Fibroblast of the conjunctiva (primary cell): ENCODE measurements at regions not wholly inside any gene's neighbourhood (a gene's known extent, or its start where the extent isn't known, plus 50 kb on each side); places are given as distances from the start of the nearest gene placed in this dataset.

ENCODE experiments used
- DNase-seq: peaks from one replicate; pipeline ENCODE4 v3.0.0-alpha.2; 2010; ENCODE audit warnings: low read depth

GRCh38 chr2:234768608-234769196 is 183.1 kb upstream of the SH3BP4 start:
- no peak for DNase-seq

DNA sequence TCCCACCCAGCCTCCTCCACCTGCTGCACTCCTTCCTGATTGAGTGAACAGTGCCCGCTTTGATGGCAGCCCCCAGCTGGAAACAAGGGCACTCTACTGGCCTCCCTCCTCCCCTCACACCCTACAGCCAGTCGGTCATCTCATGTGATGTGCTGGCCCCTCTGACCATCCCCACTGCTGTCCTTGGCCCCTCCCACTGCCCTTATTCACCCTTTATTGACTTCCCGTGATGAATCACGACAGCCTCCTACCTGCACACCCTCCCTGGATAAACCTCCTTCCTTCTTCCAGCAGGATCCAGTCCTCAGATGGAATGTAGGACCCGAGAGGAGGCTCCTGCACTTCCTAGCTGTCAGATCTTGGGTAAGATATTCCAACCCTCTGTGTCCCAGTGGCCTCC is 186.5 kb upstream of the SH3BP4 start:
- DNase-seq = no peak

GRCh38 chr2:234764372-234764771 is 187.4 kb upstream of the SH3BP4 start:
- no peak for DNase-seq

- DNase-seq = no peak
These were observed 188.6 kb upstream of the SH3BP4 start for GRCh38 chr2:234763002-234763873.

- DNase-seq = no peak
These were observed 189.9 kb upstream of the SH3BP4 start for GRCh38 chr2:234761910-234762309.

DNA sequence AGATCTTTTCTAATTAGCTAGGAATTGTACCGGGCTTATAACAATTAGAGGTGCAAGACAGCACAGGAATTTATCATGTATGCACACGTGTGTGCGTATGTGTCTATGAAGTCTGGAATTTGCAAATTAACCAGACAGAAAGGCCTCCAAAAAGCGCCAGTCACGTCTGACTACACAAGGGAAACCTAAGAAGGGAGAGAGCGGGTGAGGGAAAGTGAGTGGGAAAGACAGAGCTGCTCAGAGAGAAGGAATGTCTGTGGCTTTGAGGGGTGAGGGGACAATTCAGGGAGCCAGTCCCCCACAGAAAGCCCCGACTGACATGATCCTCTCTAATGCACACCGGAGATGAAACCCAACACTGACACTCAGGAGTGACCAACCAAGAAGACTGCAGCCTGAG is 197.7 kb upstream of the SH3BP4 start:
- no peak for DNase-seq

- no peak for DNase-seq
These were observed 198.1 kb upstream of the SH3BP4 start for GRCh38 chr2:234753701-234754100.

DNA sequence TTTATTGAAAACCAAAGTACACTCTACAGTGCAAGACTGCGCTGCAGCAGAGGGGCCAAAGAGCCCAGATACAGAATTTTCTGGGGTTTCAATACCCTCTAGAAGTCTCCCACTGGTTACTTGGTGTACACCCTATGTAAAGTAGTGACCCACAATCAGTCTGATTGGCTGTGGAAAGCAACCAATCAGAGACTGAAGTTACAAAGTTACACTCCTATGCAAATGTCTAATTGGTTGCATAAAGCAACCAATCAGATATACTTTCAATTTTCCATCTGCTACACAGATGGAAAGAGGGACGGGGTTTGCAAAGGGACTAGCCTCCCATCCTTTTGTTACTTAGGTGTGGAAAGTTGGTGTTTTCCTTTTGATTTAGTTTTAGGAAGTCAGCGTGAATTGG is 198.9 kb upstream of the SH3BP4 start:
- no peak for DNase-seq

DNA sequence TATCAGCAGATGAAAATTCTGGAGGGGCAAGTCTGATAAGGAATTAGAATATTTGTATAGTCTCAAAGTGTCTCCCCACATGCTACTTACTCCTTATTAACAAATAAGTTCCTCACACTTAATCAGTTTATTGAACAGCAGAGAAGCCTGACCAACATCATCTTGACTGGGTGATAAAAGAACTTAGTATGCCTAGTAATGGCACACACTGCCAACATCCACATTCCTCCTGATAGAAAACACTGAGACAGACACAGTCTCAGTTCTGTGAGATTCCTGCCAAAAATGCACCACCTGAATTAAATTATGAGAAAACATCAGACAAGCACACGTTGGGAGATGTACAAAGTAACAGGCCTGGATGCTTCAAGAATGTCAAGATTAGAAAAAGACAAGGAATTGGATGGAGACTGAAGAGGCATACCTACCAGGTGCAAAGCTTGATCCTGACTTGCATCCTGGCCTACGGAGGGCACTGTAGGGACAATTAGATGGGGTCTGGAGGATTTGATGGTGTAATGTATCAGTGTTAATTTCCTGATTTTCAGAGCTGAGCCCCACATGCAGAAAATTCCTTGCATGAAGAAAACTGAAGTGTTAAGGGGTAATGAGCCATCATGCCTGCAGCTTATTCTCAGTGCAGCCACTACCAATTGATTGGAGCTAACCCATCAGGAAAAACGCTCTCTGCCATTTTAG is 200.4 kb upstream of the SH3BP4 start:
- DNase-seq = no peak

DNA sequence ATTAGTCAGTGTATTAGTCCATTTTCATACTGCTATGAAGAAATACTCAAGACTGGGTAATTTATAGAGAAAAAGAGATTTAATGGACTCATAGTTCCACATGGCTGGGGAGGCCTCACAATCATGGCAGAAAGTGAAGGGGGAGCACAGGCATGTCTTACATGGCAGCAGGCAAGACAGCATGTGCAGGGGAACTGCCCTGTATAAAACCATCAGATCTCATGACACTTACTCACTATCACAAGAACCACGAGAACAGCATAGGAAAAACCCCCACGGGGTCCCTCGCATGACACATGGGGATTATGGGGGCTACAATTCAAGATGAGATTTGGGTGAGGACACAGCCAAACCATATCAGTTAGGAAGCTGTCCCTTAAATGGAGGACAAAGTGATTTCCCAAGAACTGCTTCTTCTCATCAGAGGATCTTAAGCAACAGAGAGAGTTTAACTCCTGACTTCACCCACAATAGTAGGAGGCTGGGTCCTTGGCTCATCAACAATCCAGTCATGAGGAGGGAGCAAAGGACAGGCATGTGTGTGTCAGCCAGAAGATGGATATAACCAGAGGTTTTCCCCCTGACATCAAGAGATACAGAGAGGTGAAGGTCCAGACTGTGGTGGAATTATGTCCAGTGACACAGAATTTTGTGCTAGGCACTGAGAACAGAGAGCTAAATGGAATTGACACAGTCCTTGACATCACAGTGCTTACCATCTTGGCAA is 203.8 kb upstream of the SH3BP4 start:
- DNase-seq = no peak

- peak; percentile 9 for DNase-seq
These were observed 204.8 kb upstream of the SH3BP4 start for GRCh38 chr2:234747032-234747431.

DNA sequence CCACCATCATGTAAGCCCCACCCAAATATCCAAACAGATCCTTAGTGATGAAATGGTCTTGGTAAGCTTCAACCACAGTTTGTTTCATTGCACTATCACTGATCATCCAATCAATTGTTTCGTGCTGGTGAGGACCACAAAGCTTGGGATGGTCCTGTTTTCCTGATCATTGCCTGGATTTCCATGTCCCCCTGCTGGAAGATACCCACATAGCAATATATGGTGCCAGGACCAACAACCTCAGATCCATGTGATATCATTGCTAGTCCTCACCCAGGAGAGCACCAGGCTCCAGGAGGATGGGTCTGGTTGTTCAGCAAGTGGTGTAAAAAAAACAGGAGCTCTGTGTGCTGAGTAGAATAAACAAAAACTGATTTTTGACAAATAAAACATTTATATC is 206.5 kb upstream of the SH3BP4 start:
- DNase-seq = no peak

GRCh38 chr2:234741976-234742375 is 209.8 kb upstream of the SH3BP4 start:
- DNase-seq = no peak

- DNase-seq = no peak
These were observed 212.8 kb upstream of the SH3BP4 start for GRCh38 chr2:234739061-234739460.

GRCh38 chr2:234735829-234736228 is 216.0 kb upstream of the SH3BP4 start:
- DNase-seq = no peak

- no peak for DNase-seq
These were observed 217.8 kb upstream of the SH3BP4 start for GRCh38 chr2:234733795-234734600.

DNA sequence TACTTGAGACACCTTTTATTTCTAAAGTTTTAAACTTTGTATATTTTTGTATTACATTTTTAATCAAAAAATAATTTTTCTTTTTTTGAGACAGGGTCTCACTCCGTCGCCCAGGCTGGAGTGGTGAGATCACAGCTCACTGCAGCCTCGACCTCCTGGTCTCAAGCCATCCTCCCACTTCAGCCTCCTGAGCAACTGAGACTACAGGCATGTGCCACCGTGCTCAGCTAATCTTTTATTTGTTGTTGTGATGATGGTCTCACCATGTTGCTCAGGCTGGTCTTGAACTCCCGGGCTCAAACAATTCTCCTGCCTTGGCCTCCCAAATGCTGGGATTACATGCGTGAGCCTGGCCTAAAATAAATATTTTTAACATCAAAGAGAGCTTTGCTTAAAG is 218.7 kb upstream of the SH3BP4 start:
- DNase-seq = no peak

DNA sequence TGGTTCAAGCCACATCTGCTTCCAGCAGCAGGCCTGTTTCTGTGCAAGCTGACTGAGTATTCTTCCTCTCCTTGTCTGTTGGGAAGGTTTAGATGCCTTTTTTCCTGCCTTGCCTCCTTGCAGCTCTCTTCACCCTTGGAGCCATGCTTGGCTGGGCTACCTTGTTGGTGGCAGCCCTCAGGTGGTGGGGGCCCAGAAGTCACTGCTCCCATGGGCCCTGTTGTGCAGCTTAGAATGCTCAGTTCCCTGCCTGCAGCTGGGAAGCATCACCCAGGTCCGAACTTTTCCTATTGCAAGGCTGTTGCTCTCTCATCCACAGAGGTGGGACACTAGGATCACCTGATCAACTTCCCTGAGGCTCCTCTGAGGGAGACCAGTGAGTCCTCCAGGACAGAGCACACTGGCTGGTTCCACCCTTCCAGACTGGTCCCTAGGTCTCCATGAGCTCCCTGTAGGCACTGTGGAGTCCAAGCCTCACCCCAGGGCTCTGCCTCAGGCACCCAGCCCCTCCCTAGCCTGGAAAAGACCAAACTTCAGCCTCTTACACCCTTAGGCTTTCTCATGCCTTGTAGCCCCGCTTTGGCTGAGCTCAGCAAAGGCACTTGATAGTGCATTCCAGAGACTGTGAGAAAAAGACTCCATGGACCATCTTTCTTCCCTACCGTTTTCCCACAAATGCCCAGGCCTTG is 219.3 kb upstream of the SH3BP4 start:
- no peak for DNase-seq

DNA sequence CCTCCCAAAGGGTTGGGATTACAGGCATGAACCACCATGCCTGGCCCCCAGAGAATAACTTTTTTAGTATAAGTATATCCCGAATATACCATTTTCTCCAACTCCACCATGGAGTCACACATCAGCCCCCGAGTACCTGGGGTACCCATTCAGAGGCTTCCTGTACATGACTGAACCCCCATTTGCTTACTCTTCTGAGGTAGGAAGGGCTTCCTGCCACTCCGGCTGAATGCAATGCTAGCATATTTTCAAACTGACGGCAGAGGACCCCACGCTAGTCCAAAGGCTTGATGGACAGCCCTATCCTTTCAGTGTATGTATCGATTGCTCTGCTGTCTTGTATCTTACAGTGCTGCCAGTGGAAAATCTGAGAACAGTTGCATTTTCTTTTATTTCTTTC is 220.6 kb upstream of the SH3BP4 start:
- no peak for DNase-seq

DNA sequence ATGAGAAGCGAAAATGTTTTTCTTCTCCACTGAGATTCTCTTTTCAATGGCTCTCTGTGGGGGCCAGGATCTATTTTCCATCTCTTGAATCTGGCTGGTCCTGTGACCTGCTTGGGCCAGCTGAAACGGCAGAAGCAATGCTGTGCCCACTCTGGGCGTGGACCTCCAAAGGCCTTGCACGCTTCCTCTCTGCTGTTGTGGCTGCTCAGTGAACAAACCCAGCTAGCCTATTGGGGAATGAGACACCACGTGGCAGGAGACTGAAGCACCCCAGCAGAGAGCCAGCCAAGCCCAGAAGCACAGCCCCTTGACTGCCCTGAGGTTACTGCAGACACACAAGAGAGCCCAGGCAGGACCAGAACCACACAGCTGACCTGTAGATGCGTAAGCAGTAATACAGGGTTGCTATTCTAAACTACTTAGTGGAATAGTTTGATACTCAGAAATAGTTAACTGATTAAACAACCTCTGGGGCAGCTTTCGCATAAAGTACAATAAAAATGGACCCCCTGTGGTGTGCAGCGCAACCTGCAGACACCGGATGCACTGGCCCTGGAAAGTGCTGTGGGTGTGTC is 221.7 kb upstream of the SH3BP4 start:
- DNase-seq = no peak
